Stimulated activated CD8-positive, alpha-beta memory T cell treated with anti-CD3 and anti-CD28 coated beads, Interleukin-15, amount 100 ng/mL, for 24 hours (primary cell): ENCODE measurements at regions not wholly inside any gene's neighbourhood (a gene's known extent, or its start where the extent isn't known, plus 50 kb on each side); places are given as distances from the start of the nearest gene placed in this dataset.
"Not testable (repeated sequence)": the region's sequence is repeated elsewhere in the genome, so short reads cannot be mapped to it uniquely, and the experiment has no call there.

Experiments
- DNase-seq: peaks from one replicate; pipeline ENCODE4 v3.0.0-alpha.2; 2020; ENCODE audit warnings: low read depth

DNA sequence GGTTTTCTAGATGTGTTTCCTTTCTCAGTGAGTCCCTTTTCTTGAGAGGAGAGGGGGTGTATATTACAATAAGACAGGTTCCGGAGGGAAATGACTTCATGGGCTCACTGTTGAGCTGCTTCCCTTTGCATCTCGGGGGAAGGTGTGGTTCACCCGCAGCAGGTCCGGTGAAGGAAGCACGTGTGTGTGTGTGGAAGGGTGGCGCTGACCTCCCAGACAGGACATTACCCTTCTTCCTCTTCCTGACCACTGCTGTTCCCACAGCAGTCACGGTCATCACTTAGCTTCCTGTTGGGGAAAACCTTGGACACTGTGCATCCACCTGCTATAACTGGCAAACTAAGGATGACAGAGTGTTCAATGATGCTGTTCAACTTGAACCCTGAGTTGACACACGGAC lies 83.6 kb downstream of the PLEKHG1 start:
- no peak for DNase-seq

DNA sequence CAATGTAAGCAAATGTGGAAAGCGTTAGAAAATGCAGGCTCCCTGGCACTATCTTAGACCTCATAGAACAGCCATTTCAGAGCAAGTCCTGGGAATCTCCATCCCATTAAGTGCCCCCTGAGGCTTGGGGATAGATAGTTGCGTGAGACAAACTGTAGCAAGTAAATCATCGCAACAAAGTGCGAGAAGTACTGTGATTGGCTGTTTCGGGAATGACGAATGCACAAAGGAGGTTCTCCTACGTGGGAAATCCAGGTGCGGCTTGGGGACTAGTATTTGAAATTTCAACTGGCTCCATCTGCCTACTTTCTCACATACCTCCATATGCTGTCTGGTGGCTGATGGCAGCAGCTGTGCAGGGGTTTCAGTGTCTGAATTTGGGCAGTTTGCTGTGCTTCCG lies 84.5 kb downstream of the PLEKHG1 start:
- no peak for DNase-seq

DNA sequence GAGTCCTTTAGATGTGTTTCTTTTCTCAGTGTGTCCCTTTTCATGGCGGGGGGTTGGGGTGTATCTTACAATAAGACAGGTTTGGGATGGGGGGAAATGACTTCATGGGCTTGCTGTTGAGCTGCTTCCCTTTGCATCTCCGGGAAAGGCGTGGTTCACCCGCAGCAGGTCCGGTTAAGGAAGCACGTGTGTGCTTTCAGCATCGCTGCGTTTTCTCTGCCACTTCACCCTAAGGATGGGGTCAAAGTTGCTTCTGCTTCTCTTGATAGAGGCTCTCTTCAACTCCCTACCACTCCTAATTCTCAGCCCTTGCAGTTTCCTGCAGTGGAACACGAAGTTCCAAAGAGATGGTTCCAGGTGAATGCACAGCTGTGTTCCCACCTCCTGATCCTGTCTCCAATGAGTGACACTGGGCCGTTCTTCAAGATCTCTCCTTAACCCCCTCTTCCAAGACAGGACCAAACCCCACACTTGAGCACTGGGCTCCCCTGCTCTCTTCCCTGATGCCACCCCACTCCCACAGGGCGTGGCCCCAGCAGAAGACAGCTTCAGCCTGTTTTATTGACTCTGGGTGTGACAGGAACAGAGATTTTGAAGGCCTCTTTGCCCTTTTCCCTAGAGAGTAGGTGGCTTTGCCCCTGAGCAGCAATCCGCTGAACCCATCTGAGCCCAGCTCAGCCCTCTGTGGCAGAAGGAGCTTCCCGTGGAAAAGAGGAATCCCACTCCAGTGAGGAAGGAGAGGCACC lies 85.2 kb downstream of the PLEKHG1 start:
- no peak for DNase-seq

DNA sequence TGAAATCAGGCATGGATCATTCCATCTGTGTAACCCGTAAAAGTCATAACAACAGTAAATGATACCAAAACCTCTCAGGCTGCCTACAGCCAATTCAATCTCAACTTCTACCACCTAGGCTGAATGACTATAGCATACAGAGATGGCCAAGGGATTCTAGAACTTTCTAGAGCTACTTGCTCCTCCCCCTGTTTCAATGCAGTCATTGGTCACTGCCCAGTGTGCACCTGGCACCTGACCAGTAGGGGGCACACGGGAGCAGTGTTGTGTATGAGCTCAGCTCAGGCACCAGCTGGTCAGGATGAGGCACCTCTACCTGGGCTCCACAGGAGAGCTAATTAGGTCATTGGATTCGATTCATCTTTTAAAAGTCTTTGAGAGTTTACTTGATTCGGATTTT lies 86.2 kb downstream of the PLEKHG1 start:
- peak; percentile 3 for DNase-seq

DNA sequence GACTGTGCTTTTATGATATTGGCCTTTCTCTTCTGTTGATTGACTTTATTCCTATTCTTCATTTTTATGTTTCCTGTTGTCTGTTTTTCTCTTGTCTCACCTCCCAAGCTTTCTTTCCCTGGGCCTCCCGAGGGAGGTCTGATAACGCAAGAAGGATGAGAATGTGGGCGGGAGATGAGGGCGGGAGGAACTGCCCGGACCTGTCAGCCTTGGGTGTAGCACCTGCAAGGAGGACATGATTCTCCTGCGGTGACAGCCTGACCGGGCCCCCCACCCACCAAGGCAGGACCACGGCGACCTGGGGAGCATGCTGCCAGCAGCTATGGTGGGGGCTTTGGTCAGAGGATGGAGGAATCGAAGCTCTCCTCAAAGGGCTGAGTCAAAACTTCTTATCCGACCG lies 86.9 kb downstream of the PLEKHG1 start:
- DNase-seq: no peak

DNA sequence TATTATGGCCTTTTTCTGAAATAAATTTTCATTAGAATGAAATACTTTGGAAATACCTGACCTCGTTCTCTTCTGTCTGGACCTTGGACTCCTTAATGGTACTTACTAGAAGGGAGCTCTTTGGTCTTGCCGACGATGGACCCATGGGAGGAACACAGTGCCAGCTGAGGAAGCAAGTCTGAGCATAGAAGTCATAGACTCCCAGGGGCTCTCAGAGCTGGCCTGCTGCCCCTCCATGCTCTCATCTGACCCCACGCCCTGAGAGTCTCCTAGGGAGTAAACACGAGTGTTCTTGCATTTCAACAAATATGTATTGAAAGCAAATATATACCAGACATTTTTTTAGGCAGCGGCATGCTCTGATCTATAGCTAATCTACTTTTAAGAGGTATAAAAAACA lies 87.8 kb downstream of the PLEKHG1 start:
- DNase-seq: no peak

DNA sequence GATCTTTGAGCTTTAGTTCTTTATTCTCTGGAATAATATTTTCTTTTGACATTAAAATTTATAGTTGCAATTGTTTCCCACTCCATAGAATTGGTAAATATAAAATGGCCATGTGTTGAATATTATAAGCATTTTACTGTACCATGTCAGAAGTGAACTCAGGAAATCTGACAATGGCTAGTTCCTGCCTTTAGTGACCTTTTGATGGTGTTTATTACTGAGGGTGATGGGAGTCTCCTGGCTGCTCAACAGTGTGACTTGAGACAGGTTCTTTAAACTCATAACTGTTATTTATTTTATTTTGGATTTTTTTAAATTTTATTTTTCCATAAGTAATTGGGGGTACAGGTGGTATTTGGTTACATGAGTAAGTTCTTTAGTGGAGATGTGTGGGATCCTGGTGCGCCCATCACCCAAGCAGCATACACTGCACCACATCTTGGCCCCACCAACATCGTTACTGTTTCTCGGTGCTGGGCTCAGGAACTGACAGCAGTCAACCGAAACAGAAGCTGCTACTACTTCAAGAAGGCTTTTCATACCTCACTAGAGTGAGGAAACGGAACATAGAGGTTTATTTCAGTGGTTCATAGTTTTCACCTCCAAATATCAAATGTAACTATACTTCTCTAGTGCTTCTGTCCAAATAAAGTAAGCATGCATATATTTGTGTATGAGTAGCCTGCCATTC lies 90.4 kb downstream of the PLEKHG1 start:
- no peak for DNase-seq

DNA sequence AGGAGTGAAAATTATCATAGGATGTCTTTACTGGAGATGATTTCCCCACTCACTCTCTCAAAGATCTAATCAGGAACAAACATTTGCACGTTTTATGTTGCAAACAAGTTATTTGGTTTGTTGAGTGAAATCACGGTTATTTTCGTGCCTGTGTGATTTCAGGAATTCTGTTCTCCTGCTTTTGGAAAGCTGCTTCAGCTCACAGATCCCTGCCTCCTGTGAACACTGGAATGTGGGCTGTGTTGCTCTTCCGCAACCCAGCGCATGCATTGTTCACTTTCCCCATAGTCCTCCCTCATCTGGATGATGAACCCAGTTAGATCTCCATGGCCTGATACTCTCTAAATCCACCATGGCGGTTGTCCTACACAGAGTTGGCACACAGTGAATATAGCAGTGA lies 91.0 kb downstream of the PLEKHG1 start:
- DNase-seq: no peak

DNA sequence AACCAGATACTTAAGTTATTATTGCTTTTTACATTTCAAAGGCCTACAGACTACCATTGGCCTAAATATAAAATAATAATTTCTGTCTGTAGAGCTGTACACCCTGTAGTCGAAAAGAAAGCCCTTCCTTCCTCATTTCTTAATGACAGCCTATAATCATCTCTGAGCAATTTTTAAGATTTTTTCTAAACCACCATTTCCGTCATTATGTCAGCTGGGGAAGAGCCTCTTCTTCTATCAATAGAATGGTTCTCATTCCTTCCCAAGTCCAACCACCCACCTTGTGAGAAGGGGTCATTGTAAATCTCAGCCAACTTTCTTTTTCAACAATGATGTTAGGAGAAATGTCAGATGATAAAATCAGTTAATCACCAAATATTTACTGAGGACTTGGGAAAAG lies 91.8 kb downstream of the PLEKHG1 start:
- no peak for DNase-seq

DNA sequence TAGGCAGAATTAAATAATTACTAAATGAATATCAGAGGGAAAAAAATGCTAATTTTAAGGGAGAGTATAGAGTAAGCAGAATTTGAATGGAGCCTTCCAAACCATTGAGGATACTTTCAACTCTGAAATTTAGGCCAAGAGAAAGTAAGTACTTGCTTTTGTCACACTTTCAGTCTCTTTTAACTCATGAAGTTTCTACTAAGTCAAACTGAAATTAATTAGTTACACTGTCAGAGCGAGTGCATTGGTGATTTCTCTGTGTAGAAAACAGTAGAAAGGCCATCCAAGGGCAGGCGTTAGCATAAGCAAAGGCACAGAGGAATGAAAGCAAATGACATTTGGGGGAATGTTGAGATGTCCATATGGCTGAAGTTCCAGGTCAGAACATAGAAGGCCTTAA lies 92.9 kb downstream of the PLEKHG1 start:
- no peak for DNase-seq

DNA sequence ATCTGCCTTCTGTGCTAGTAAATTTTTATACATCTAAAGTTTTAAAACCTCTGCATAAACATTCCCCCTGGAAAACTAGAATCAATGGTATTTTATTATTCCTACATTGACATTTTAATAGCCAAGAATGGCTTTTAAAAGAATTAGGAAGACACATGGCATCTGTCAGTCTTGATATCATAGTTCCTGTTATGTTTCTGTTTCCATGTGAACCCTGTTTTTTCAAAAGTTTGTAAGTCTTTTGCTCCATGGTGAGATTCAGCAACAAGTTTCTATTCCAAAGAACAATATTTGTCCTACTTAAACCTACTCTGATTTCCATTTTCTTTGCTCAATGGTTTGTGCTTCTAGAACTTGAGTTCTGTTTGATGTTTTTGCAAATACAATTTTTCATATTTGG lies 95.2 kb downstream of the PLEKHG1 start:
- DNase-seq: no peak

DNA sequence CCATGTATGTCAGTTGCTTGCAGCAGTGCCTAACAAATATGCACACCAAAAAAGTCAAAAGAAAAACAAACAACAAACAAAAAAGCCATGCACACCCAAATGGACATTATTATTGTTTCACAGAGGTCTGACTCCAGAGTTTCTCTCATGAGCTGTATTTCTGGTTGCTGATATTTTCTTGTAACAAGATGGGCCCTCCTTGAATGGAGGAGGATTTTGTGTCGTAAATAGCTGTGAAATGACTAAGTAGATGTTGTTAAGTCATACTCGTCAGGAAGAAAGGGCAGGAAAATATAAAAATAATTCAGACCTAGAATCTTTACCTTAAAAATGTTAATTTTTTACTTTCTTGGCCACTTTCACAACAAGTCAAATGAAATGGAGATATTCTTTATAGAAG lies 96.0 kb downstream of the PLEKHG1 start:
- no peak for DNase-seq

DNA sequence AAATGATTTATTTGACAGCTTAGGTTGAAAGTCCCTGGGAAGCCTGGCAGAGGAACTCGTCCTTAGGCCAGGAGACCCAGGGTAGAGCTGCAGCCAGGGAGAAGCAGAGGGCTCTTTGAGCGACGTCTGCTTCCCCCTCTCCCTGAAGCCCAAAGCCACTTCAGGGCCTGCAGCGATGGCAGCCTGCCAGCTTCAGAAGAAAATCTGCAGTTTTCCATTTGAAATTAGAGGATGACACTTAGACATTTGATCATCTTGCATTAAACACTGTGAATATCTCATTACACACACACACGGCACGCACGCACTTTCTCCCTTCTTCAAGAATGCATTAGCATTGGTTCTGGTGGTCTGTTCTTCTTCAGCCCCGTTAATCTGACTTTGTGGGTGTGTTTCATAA lies 96.5 kb downstream of the PLEKHG1 start:
- DNase-seq: no peak

DNA sequence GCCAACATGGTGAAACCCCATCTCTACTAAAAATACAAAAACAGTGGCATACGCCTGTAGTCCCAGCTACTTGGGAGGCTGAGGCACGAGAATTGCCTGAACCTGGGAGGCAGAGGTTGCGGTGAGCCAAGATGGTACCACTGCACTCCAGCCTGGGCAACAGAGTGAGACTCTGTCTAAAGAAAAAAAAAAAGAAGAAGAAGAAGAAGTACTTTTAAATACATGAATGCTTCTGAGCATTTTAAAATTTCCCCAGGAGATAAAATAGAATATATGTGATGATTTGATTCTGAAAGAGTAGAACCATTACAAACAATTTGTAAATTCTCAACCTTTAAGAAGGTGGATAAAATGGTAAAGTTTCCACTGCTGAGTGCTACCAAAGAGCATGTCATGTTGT lies 97.2 kb downstream of the PLEKHG1 start:
- not testable (repeated sequence) for DNase-seq

DNA sequence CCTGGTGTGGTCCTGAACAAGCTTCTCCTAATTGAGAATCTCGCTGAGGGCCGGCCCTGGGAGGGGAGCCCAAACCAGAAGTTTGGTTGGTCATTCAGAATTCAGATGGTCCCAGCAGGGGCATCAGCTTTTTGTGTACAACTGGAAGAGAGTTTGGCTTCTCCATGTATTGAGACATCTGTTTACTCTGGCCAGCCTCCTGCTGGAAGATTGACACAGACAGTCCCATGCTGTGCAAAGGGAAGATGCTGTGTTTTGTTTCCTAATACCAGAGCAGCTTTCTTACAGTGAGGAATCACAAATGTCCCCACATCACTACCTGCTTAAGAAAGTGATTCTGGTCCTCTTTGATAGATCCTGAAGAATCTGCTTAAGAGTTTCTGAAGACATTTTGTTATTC lies 97.8 kb downstream of the PLEKHG1 start:
- DNase-seq: no peak

DNA sequence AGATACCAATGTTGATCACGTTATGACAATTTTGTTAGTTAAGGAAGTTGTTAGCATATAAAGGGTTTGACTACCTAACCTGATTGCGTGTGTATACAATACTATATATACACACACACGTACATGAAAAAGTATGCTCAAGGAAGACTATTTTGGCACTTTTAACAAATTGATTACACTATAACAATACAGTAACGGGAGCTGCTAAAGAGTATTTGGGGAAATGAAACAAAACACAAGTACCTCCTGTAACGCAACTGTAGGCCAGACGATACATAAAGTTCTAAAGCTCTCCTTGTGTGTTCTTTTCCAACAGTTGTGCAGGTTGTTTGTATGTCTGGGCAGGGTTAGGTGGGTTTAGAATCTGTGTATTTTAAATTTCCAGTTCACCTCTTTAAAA lies 98.7 kb downstream of the PLEKHG1 start:
- DNase-seq: no peak

DNA sequence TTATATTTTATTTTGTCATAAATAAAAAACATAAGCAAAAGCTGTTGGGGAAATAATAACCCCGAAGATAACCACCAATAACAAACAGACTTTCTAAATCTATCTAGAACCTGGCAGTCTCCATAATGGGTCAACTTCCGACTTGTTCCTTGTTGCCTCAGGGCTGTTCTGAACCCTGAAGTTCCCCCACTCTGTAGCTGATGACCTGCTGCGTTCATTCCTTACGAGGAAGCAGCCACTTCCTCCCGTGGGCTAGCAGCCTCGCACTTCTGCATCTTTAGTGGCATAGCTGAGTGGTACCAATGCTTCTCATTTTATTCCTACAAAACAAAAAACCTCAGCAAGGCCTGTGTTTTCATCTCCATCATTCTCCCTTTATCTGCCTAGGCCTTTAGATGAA lies 103.0 kb downstream of the PLEKHG1 start:
- no peak for DNase-seq

DNA sequence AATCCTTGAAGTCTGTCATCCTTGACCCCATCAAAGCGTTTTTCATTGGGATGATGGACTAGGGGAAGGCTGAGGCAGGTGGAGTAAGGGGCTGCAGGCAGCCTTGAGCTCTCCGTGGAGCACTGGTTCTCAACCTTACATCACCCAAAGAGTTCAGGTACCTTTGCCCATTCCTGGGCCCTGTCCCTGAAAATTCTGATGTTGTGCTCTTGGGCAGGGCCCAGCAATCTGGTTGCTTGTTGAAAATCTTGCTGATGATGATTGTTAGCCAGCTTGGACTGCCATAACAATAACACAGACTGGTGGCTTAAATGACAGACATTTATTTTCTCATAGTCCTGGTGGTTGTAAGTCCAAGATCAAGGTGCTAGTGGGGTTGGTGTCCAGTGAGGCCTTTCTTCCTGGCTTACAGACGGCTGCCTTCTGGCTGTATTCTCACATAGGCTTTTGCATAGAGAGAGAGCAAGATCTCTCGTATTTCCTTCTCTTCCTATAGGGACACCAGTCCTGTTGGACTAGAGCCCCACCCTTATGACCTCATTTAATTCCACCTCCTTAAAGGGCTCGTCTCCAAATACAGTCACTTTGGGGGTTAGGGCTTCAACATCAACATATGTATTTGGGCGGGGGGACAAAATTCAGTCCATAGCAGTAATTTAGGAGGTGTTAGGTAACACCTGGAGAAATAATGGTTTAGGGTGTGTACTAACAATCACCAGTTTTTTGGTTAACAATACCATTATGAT lies 104.9 kb downstream of the PLEKHG1 start:
- DNase-seq: no peak

DNA sequence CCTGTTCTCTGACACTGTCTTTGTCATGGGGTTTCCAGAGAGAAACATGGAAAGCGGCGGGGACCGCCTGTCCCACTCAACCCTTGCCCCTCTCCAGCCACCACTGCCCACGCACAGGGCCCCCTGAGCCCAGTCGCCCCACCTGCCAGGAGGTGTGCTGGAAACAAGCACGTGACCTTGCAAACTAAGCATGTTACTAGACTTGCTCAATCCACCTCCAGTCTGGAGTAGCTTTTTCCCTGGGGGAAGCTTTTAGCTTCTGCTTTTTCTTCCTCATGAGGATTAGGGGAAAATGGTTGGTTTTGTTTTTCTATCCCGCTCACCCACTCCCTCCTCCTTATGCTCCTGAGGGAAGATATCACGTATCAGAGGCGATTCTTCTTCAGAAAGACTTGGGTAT lies 105.7 kb downstream of the PLEKHG1 start:
- no peak for DNase-seq

DNA sequence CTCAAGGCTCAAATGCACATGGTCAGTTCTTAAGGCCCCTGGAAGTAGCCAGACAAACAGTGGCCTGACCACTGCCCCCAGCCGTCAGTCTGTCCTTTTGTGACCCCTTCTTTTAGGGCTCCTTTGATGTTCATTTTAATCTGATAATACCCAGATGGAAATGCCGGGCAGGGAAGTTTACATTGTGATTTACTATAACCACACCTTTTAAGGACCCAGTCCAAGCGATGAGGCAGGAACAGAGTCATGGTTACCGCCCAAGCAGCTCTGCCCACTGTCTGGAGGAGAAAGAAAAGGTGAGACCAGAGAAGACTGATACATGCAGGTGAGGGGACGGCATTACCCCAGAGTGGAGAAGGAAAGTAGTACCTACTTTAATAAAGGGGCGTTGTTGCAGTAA lies 110.6 kb downstream of the PLEKHG1 start:
- DNase-seq: no peak

DNA sequence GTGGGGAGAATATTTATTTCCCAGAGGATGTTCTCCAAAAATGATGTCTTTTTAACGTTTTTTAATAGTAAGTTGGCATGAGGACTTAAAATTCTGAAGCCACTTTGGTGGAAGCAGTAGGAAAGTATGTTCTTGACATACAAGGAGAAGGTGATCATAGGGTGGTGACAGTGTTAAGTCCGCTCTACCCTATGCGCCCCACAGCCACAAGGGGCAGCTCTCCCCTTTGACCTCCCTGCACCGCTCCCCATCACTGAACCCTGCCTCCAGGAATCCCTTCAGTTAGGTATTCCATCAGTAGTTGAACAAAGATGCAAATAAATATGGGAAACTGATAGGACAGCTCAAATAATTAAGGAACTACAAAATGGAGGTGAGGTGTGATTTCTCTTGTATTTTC lies 111.4 kb downstream of the PLEKHG1 start:
- DNase-seq: no peak

DNA sequence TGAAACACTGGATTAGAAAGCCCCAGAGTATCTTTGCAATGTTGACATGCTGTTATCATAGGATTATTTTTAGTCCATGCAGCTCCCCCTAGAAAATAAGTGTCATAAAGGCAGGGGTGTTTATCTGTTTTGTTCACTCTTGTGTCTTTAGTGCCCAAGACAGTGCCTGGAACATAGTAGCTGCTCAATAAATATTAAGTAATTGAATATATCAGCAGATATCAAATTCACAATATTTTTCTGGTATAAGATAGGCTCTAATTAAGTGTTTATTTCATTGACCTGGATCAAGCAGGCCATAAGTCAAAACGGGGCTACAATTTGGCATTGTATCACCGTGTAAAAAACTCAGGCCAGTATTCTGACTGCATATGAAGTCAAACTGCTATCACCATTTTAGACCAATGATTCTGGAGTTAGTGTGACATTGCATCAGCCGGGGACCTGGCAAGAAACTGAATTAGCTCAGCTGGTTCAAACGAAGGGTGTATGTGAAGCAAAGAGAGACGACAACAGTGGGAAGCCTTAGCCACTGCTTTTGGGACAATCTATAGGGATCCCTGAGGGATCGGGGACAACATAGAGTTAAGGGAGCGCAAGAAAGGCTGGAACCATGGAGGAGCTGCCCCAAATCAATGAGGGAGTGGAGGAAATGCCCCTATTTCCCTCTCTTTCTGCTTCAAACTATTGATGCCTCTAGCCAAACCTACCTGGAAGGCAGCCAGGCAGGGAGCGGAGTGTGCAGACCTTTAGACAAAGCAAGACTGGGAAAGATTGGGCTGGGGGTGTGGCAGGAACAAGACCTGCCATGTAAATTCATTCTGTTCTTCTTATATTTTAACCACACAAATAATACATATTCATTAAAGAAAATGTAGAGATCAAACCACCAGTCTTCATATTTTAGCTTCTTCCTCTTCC lies 112.2 kb downstream of the PLEKHG1 start:
- no peak for DNase-seq
